Uterus (tissue), 3 donors: ENCODE measurements at regions not wholly inside any gene's neighbourhood (a gene's known extent, or its start where the extent isn't known, plus 50 kb on each side); places are given as distances from the start of the nearest gene placed in this dataset.

ENCODE experiments used
- DNase-seq, 2 donors: peaks; one replicate each; pipeline ENCODE4 v3.0.0-alpha.2; 2019 to 2020
- H3K27ac ChIP-seq, 2 donors: fragments of 200-600 bp; sonication (generic); 1 replicate in 1 of 2; 2 replicates in 1 of 2; pipeline ENCODE4 v1.5.1; 2016 to 2018
- H3K27me3 ChIP-seq, 2 donors: fragments of 200-600 bp; sonication (generic); one replicate each; pipeline ENCODE4 v1.5.1; 2018 to 2019; ENCODE audit warnings: control low read depth in 1 of 2
- H3K36me3 ChIP-seq, 2 donors: fragments of 200-600 bp; sonication (generic); one replicate each; pipeline ENCODE4 v1.5.1; 2019; ENCODE audit warnings: control low read depth in 1 of 2
- H3K4me1 ChIP-seq, 2 donors: fragments of 200-600 bp; sonication (generic); one replicate each; pipeline ENCODE4 v1.5.1; 2018 to 2019; ENCODE audit warnings: control low read depth in 1 of 2
- H3K4me3 ChIP-seq, 2 donors: fragments of 200-600 bp; sonication (generic); 1 replicate in 1 of 2; 2 replicates in 1 of 2; pipeline ENCODE4 v1.5.1; 2018 to 2019; ENCODE audit warnings: mild to moderate bottlenecking in 1 of 2
- H3K9me3 ChIP-seq, 2 donors: fragments of 200-600 bp; sonication (generic); one replicate each; pipeline ENCODE4 v1.5.1; 2019; ENCODE audit warnings: control low read depth in 1 of 2
- CTCF ChIP-seq, 4 experiments: fragments of 200-600 bp in 2 of 4; fragments of 450-650 bp in 2 of 4; sonication (generic) in 2 of 4; IDR thresholded peaks; one replicate each; pipeline ENCODE4 v1.5.1; 2016 to 2019; ENCODE audit warnings: antibody characterized with exemption in 4 of 4, mild to moderate bottlenecking in 2 of 4, moderate library complexity in 1 of 4
- POLR2A ChIP-seq, 2 donors: fragments of 450-650 bp; IDR thresholded peaks; one replicate each; pipeline ENCODE4 v1.6.1; 2016; ENCODE audit warnings: antibody characterized with exemption in 2 of 2, mild to moderate bottlenecking in 1 of 2, moderate library complexity in 1 of 2
- intact Hi-C: fragments of 100-400 bp; cut with DNase I; formaldehyde crosslinking; loops from one replicate; pipeline ENCODE4 v1.15.1; 2023; ENCODE audit warnings: low total_unique reads
- donor health status: DM: yes; HTN: yes; CAD: no.

GRCh38 chr12:24743941-24744793, 204.7 kb downstream of the BCAT1 start:
- no peaks in the 10 kb centered on the region for H3K36me3 ChIP-seq
- no peaks in the 10 kb centered on the region for H3K9me3 ChIP-seq
- no peak overlapping the region for H3K4me3 ChIP-seq
- H3K27ac ChIP-seq: no peak overlapping the region
- DNase-seq: no peak
- intact Hi-C loops: no loop called here
- no peaks in the 10 kb centered on the region for H3K4me1 ChIP-seq
- H3K27me3 ChIP-seq: no peaks in the 10 kb centered on the region
- TF ChIP-seq CTCF (IDR thresholded peaks at IDR 0.05) (no peak), POLR2A (IDR thresholded peaks at IDR 0.05) (no peak)

DNA sequence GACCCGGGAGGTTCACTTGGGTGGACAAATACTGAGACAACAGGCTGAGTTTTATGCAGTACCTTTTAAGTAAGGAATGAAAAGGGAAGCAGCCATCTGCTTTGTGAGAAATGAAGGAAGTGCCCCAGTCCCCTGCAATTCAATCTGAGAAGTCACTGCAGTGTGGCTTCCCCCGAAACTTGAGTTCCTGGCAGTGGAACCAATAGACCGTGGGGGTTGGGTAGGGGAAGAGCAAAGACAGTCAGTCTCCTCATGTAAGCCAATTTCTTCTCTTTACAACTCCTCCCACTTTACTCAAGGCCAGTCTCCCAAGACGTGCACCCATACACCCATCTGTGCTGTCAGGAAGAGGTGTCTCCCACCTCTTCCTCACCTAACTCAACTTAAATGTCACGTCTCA, 206.5 kb downstream of the BCAT1 start:
- no peak overlapping the region for H3K4me3 ChIP-seq
- DNase-seq: no peak

DNA sequence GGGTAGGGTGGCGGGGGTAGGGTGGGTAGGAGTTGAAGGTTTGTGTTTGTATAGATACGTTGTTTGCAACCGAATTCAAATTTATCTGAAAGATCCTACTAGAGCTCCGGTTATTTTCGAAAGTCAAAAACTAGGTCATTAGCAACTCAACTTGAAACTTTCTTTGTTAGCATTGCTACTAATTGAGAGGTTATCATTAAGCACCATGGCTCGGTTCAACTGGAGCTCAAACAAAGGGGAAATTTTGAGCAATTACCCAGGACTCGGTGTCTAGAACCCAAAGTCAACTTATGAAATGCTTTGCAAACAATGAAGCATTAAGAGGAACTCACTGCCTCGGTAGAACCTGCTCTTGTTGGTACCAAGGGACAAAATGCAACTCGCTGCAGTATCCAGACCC, 207.7 kb downstream of the BCAT1 start:
- H3K9me3 ChIP-seq: no peaks in the 10 kb centered on the region
- H3K27me3 ChIP-seq: no peaks in the 10 kb centered on the region
- no peaks in the 10 kb centered on the region for H3K36me3 ChIP-seq
- TF ChIP-seq POLR2A (IDR thresholded peaks at IDR 0.05) (no peak), CTCF (IDR thresholded peaks at IDR 0.05) (no peak)
- no peak overlapping the region for H3K27ac ChIP-seq
- no peak overlapping the region for H3K4me3 ChIP-seq
- no peaks in the 10 kb centered on the region for H3K4me1 ChIP-seq
- intact Hi-C loops: no loop called here
- DNase-seq: no peak

More for the DNA sequence above, 206.5 kb downstream of the BCAT1 start:
- Histone ChIP-seq H3K9me3 (no peaks in the 10 kb centered on the region), H3K27me3 (no peaks in the 10 kb centered on the region), H3K36me3 (no peaks in the 10 kb centered on the region), H3K27ac (no peak overlapping the region), H3K4me1 (no peaks in the 10 kb centered on the region)
- no peak for TF ChIP-seq POLR2A (IDR thresholded peaks at IDR 0.05)
- TF ChIP-seq CTCF (IDR thresholded peaks at IDR 0.05): no peak
- intact Hi-C loops: no loop called here

- no peaks in the 10 kb centered on the region for H3K4me1 ChIP-seq
- intact Hi-C loops: no loop called here
- TF ChIP-seq CTCF (IDR thresholded peaks at IDR 0.05) (no peak), POLR2A (IDR thresholded peaks at IDR 0.05) (no peak)
- H3K36me3 ChIP-seq: no peaks in the 10 kb centered on the region
- H3K4me3 ChIP-seq: no peak overlapping the region
- no peaks in the 10 kb centered on the region for H3K9me3 ChIP-seq
- H3K27ac ChIP-seq: no peak overlapping the region
- no peaks in the 10 kb centered on the region for H3K27me3 ChIP-seq
- no peak for DNase-seq
Measured at GRCh38 chr12:24739106-24739779, 209.7 kb downstream of the BCAT1 start.

- Histone ChIP-seq H3K36me3 (no peaks in the 10 kb centered on the region), H3K4me3 (no peak overlapping the region), H3K4me1 (no peaks in the 10 kb centered on the region), H3K27me3 (no peaks in the 10 kb centered on the region), H3K27ac (no peak overlapping the region), H3K9me3 (no peaks in the 10 kb centered on the region)
- intact Hi-C loops: no loop called here
- DNase-seq: no peak
- TF ChIP-seq CTCF (IDR thresholded peaks at IDR 0.05) (no peak), POLR2A (IDR thresholded peaks at IDR 0.05) (no peak)
Measured at GRCh38 chr12:24738441-24738840, 210.5 kb downstream of the BCAT1 start.
